Activated T-cell treated with anti-CD3 and anti-CD28 coated beads, Interleukin-2, amount 50 U/mL, for 48 hours (primary cell): ENCODE measurements at regions not wholly inside any gene's neighbourhood (a gene's known extent, or its start where the extent isn't known, plus 50 kb on each side); places are given as distances from the start of the nearest gene placed in this dataset.

ENCODE experiments used
- DNase-seq, 2 experiments: peaks; one replicate each; pipeline ENCODE4 v3.0.0-alpha.2; 2020

GRCh38 chr6:121835662-121836061 is 400.2 kb downstream of the GJA1 start:
- no peak for DNase-seq

GRCh38 chr6:121837545-121838229 is 402.2 kb downstream of the GJA1 start:
- no peak for DNase-seq

GRCh38 chr6:121838842-121839241 is 403.4 kb downstream of the GJA1 start:
- DNase-seq, result no peak

- DNase-seq, result no peak
Observed at GRCh38 chr6:121839896-121840295, 404.4 kb downstream of the GJA1 start.

- DNase-seq, result no peak
Observed at GRCh38 chr6:121844898-121845297, 409.5 kb downstream of the GJA1 start.

GRCh38 chr6:121847806-121848522 is 412.5 kb downstream of the GJA1 start:
- no peak for DNase-seq

GRCh38 chr6:121848523-121849255 is 413.2 kb downstream of the GJA1 start:
- no peak for DNase-seq

GRCh38 chr6:121849477-121849876 is 414.0 kb downstream of the GJA1 start:
- peak; percentile 41 to 46 for DNase-seq

GRCh38 chr6:121851056-121851455 is 415.6 kb downstream of the GJA1 start:
- DNase-seq, result no peak

GRCh38 chr6:121853686-121854085 is 418.2 kb downstream of the GJA1 start:
- DNase-seq, result no peak

- DNase-seq, result no peak
Observed at GRCh38 chr6:121855521-121855920, 420.1 kb downstream of the GJA1 start.

- no peak for DNase-seq
Observed at GRCh38 chr6:121856296-121856695, 420.9 kb downstream of the GJA1 start.

- no peak for DNase-seq
Observed at GRCh38 chr6:121857551-121857950, 422.1 kb downstream of the GJA1 start.

- no peak for DNase-seq
Observed at GRCh38 chr6:121858310-121858709, 422.9 kb downstream of the GJA1 start.

- no peak for DNase-seq
Observed at GRCh38 chr6:121858986-121859385, 423.5 kb downstream of the GJA1 start.

- DNase-seq, result no peak
Observed at GRCh38 chr6:121865811-121866210, 430.4 kb downstream of the GJA1 start.

- DNase-seq, result no peak
Observed at GRCh38 chr6:121867095-121867494, 431.6 kb downstream of the GJA1 start.

GRCh38 chr6:121868206-121868605 is 432.8 kb downstream of the GJA1 start:
- no peak for DNase-seq

- DNase-seq, result no peak
Observed at GRCh38 chr6:121873595-121873994, 438.1 kb downstream of the GJA1 start.

GRCh38 chr6:121876721-121877120 is 441.3 kb downstream of the GJA1 start:
- DNase-seq, result no peak

GRCh38 chr6:121879149-121879548 is 443.7 kb downstream of the GJA1 start:
- no peak for DNase-seq

- DNase-seq, result no peak
Observed at GRCh38 chr6:121880831-121881230, 445.4 kb downstream of the GJA1 start.

- DNase-seq, result no peak
Observed at GRCh38 chr6:121881974-121882667, 446.7 kb downstream of the GJA1 start.
